Thyroid gland (tissue), 4 donors: ENCODE measurements at regions not wholly inside any gene's neighbourhood (a gene's known extent, or its start where the extent isn't known, plus 50 kb on each side); places are given as distances from the start of the nearest gene placed in this dataset.
"Not testable (repeated sequence)": the region's sequence is repeated elsewhere in the genome, so short reads cannot be mapped to it uniquely, and the experiment has no call there.

Experiments
- DNase-seq, 2 donors: peaks; one replicate each; pipeline ENCODE4 v3.0.0-alpha.2; 2019
- H3K27ac ChIP-seq, 3 donors: fragments of 200-600 bp; sonication (generic); 1 replicate in 2 of 3; 2 replicates in 1 of 3; pipeline ENCODE4 v1.5.1; 2016 to 2019; ENCODE audit warnings: mild to moderate bottlenecking in 1 of 3, moderate library complexity in 1 of 3
- H3K27me3 ChIP-seq: fragments of 200-600 bp; sonication (generic); one replicate; pipeline ENCODE4 v1.5.1; 2019
- H3K36me3 ChIP-seq, 2 donors: fragments of 200-600 bp; sonication (generic); one replicate each; pipeline ENCODE4 v1.5.1; 2016 to 2019
- H3K4me1 ChIP-seq, 2 donors: fragments of 200-600 bp; sonication (generic); one replicate each; pipeline ENCODE4 v1.5.1; 2017 to 2019
- H3K4me3 ChIP-seq, 3 donors: fragments of 200-600 bp; sonication (generic); replicated peaks in 1 of 3; 1 replicate in 2 of 3; 2 replicates in 1 of 3; pipeline ENCODE4 v1.5.1; 2016; ENCODE audit warnings: mild to moderate bottlenecking in 1 of 3
- H3K9me3 ChIP-seq: fragments of 200-600 bp; sonication (generic); one replicate; pipeline ENCODE4 v1.5.1; 2017
- CTCF ChIP-seq, 6 experiments: fragments of 200-600 bp in 3 of 6; fragments of 450-650 bp in 3 of 6; sonication (generic) in 3 of 6; IDR thresholded peaks; one replicate each; pipeline ENCODE4 v1.5.1; 2016 to 2019; ENCODE audit warnings: antibody characterized with exemption in 6 of 6, mild to moderate bottlenecking in 2 of 6, inconsistent platforms in 1 of 6, moderate library complexity in 1 of 6
- POLR2A ChIP-seq, 2 donors: fragments of 450-650 bp; IDR thresholded peaks; one replicate each; pipeline ENCODE4 v1.6.1; 2017; ENCODE audit warnings: antibody characterized with exemption in 2 of 2, mild to moderate bottlenecking in 2 of 2, moderate library complexity in 1 of 2
- WGBS, 2 donors: methylation state at CpG; one replicate each; pipeline ENCODE4 v1.1.5; 2017; 5-methylcytosine and 5-hydroxymethylcytosine counted together
- intact Hi-C: fragments of 100-400 bp; cut with DNase I; formaldehyde crosslinking; loops from one replicate; pipeline ENCODE4 v1.15.1; 2023

GRCh38 chr4:26238778-26239679, 81.8 kb upstream of the RBPJ start:
- intact Hi-C loops: no loop called here
- Histone ChIP-seq H3K27ac (no peak overlapping the region), H3K9me3 (no peaks in the 10 kb centered on the region), H3K4me1 (peaks cover 3 to 14% of the 10 kb centered on the region in 2 donors), H3K4me3 (no peak overlapping the region), H3K27me3 (no peaks in the 10 kb centered on the region), H3K36me3 (no peaks in the 10 kb centered on the region)
- TF ChIP-seq CTCF (IDR thresholded peaks at IDR 0.05): no peak
- no peak for TF ChIP-seq POLR2A (IDR thresholded peaks at IDR 0.05)
- DNase-seq: peak in 1 of 2 donors; percentile 8
- WGBS, 2 donors: 20% methylated on average over 12 of the region's 12 CpGs

- DNase-seq: no peak
- Histone ChIP-seq H3K27ac (no peak overlapping the region), H3K4me3 (no peak overlapping the region), H3K4me1 (peaks cover 3 to 14% of the 10 kb centered on the region in 2 donors), H3K36me3 (no peaks in the 10 kb centered on the region), H3K9me3 (no peaks in the 10 kb centered on the region), H3K27me3 (no peaks in the 10 kb centered on the region)
- intact Hi-C loops: no loop called here
- TF ChIP-seq CTCF (IDR thresholded peaks at IDR 0.05): no peak
- TF ChIP-seq POLR2A (IDR thresholded peaks at IDR 0.05): no peak
- WGBS, 2 donors: 84 to 89% methylated on average over 5 of the region's 5 CpGs
Measured at GRCh38 chr4:26239801-26240200, 81.0 kb upstream of the RBPJ start.

GRCh38 chr4:26241179-26241578, 79.6 kb upstream of the RBPJ start:
- H3K36me3 ChIP-seq: no peaks in the 10 kb centered on the region
- no peak overlapping the region for H3K4me3 ChIP-seq
- H3K27me3 ChIP-seq: no peaks in the 10 kb centered on the region
- no peak for DNase-seq
- no peaks in the 10 kb centered on the region for H3K9me3 ChIP-seq
- H3K27ac ChIP-seq: no peak overlapping the region
- intact Hi-C loops: no loop called here
- peaks cover 3 to 11% of the 10 kb centered on the region in 2 donors for H3K4me1 ChIP-seq
- TF ChIP-seq POLR2A (IDR thresholded peaks at IDR 0.05) (no peak), CTCF (IDR thresholded peaks at IDR 0.05) (no peak)
- WGBS, 2 donors: 86 to 87% methylated on average over 4 of the region's 4 CpGs

GRCh38 chr4:26242451-26242850, 78.4 kb upstream of the RBPJ start:
- Histone ChIP-seq H3K4me1 (peaks cover 3 to 11% of the 10 kb centered on the region in 2 donors), H3K9me3 (no peaks in the 10 kb centered on the region), H3K27ac (no peak overlapping the region), H3K36me3 (no peaks in the 10 kb centered on the region), H3K27me3 (no peaks in the 10 kb centered on the region), H3K4me3 (no peak overlapping the region)
- no peak for TF ChIP-seq CTCF (IDR thresholded peaks at IDR 0.05)
- TF ChIP-seq POLR2A (IDR thresholded peaks at IDR 0.05): no peak
- no peak for DNase-seq
- intact Hi-C loops: no loop called here

GRCh38 chr4:26244138-26244537, 76.7 kb upstream of the RBPJ start:
- intact Hi-C loops: not testable (repeated sequence)

More at GRCh38 chr4:26244138-26244537, 76.7 kb upstream of the RBPJ start:
- 0% methylated on average over 1 of the region's 1 CpG for WGBS, 2 donors
- not testable (repeated sequence) for DNase-seq, H3K4me1 ChIP-seq, H3K9me3 ChIP-seq, H3K27ac ChIP-seq, H3K27me3 ChIP-seq, H3K4me3 ChIP-seq, H3K36me3 ChIP-seq
